HG03280 (cell line): ENCODE measurements at regions not wholly inside any gene's neighbourhood (a gene's known extent, or its start where the extent isn't known, plus 50 kb on each side); places are given as distances from the start of the nearest gene placed in this dataset.

Experiments
- ATAC-seq: cut with Tn5 transposase; IDR thresholded peaks from one replicate; pipeline ENCODE4 v1.9.1; 2021; ENCODE audit warnings: mild to moderate bottlenecking, moderate library complexity; ENCODE audit not compliant: unreplicated experiment

GRCh38 chr1:29876441-29876840, 640.1 kb downstream of the PTPRU start:
- ATAC-seq: no peak

GRCh38 chr1:29875557-29876028, 639.3 kb downstream of the PTPRU start:
- ATAC-seq: no peak

- no peak for ATAC-seq
Measured at GRCh38 chr1:29870621-29871020, 634.3 kb downstream of the PTPRU start.

- ATAC-seq: no peak
Measured at GRCh38 chr1:29869802-29870201, 633.5 kb downstream of the PTPRU start.

- no peak for ATAC-seq
Measured at GRCh38 chr1:29868944-29869343, 632.6 kb downstream of the PTPRU start.

- no peak for ATAC-seq
Measured at GRCh38 chr1:29868096-29868495, 631.8 kb downstream of the PTPRU start.

GRCh38 chr1:29865051-29865450, 628.7 kb downstream of the PTPRU start:
- ATAC-seq: no peak

GRCh38 chr1:29864431-29865022, 628.2 kb downstream of the PTPRU start:
- no peak for ATAC-seq

- ATAC-seq: no peak
Measured at GRCh38 chr1:29861922-29862321, 625.6 kb downstream of the PTPRU start.

- ATAC-seq: no peak
Measured at GRCh38 chr1:29861446-29861845, 625.1 kb downstream of the PTPRU start.

GRCh38 chr1:29860681-29861080, 624.4 kb downstream of the PTPRU start:
- ATAC-seq: no peak

GRCh38 chr1:29860056-29860455, 623.7 kb downstream of the PTPRU start:
- ATAC-seq: no peak

- ATAC-seq: no peak
Measured at GRCh38 chr1:29859126-29859525, 622.8 kb downstream of the PTPRU start.

- ATAC-seq: no peak
Measured at GRCh38 chr1:29858646-29859045, 622.3 kb downstream of the PTPRU start.

GRCh38 chr1:29856340-29857114, 620.2 kb downstream of the PTPRU start:
- ATAC-seq: no peak

GRCh38 chr1:29855561-29856160, 619.3 kb downstream of the PTPRU start:
- no peak for ATAC-seq

GRCh38 chr1:29854700-29855276, 618.5 kb downstream of the PTPRU start:
- no peak for ATAC-seq

GRCh38 chr1:29853716-29854330, 617.5 kb downstream of the PTPRU start:
- ATAC-seq: no peak

GRCh38 chr1:29852248-29852647, 615.9 kb downstream of the PTPRU start:
- ATAC-seq: no peak

- no peak for ATAC-seq
Measured at GRCh38 chr1:29851691-29852090, 615.4 kb downstream of the PTPRU start.
